ENCODE measurements at regions not wholly inside any gene's neighbourhood (a gene's known extent, or its start where the extent isn't known, plus 50 kb on each side); places are given as distances from the start of the nearest gene placed in this dataset.

- TF ChIP-seq CTCF (IDR thresholded peaks at IDR 0.05; ENCODE audit: low read depth, low read length, poor library complexity, severe bottlenecking), result no peak
- no peak for TF ChIP-seq EZH2phosphoT487 (IDR thresholded peaks at IDR 0.05; ENCODE audit: borderline replicate concordance, low read length)
Measured at GRCh38 chr14:53874704-53875103, 81.9 kb downstream of the BMP4 start.

Measured in DOHH2 (cell line).